Medulla oblongata (tissue), 1 donor: ENCODE measurements at regions not wholly inside any gene's neighbourhood (a gene's known extent, or its start where the extent isn't known, plus 50 kb on each side); places are given as distances from the start of the nearest gene placed in this dataset.
"Not testable (repeated sequence)": the region's sequence is repeated elsewhere in the genome, so short reads cannot be mapped to it uniquely, and the experiment has no call there.

ENCODE experiments used
- DNase-seq: peaks from one replicate; pipeline ENCODE4 v3.0.0-alpha.2; 2015; ENCODE audit errors: extremely low spot score

GRCh38 chr2:186991766-186992417 lies 142.9 kb upstream of the ZSWIM2 start:
- DNase-seq = peak; percentile 9

GRCh38 chr2:186984966-186985365 lies 136.0 kb upstream of the ZSWIM2 start:
- DNase-seq = no peak

- DNase-seq = no peak
Observed at GRCh38 chr2:186984481-186984880, 135.5 kb upstream of the ZSWIM2 start.

GRCh38 chr2:186980787-186981550 lies 132.0 kb upstream of the ZSWIM2 start:
- DNase-seq = no peak

GRCh38 chr2:186980117-186980442 lies 131.1 kb upstream of the ZSWIM2 start:
- no peak for DNase-seq

GRCh38 chr2:186979439-186980116 lies 130.6 kb upstream of the ZSWIM2 start:
- no peak for DNase-seq

- DNase-seq = no peak
Observed at GRCh38 chr2:186977433-186978045, 128.6 kb upstream of the ZSWIM2 start.

- DNase-seq = no peak
Observed at GRCh38 chr2:186976329-186976728, 127.4 kb upstream of the ZSWIM2 start.

GRCh38 chr2:186972281-186972970 lies 123.5 kb upstream of the ZSWIM2 start:
- DNase-seq = no peak

GRCh38 chr2:186968277-186968676 lies 119.3 kb upstream of the ZSWIM2 start:
- no peak for DNase-seq

- DNase-seq = no peak
Observed at GRCh38 chr2:186966015-186966414, 117.0 kb upstream of the ZSWIM2 start.

- DNase-seq = no peak
Observed at GRCh38 chr2:186962085-186962747, 113.2 kb upstream of the ZSWIM2 start.

- not testable (repeated sequence) for DNase-seq
Observed at GRCh38 chr2:186960241-186960640, 111.3 kb upstream of the ZSWIM2 start.

GRCh38 chr2:186959486-186959885 lies 110.5 kb upstream of the ZSWIM2 start:
- no peak for DNase-seq

GRCh38 chr2:186950694-186951093 lies 101.7 kb upstream of the ZSWIM2 start:
- no peak for DNase-seq

GRCh38 chr2:186949726-186950256 lies 100.8 kb upstream of the ZSWIM2 start:
- peak; percentile 63 for DNase-seq

- DNase-seq = no peak
Observed at GRCh38 chr2:186947516-186947915, 98.5 kb upstream of the ZSWIM2 start.

GRCh38 chr2:186946896-186947467 lies 98.0 kb upstream of the ZSWIM2 start:
- DNase-seq = no peak

- DNase-seq = no peak
Observed at GRCh38 chr2:186941853-186942252, 92.9 kb upstream of the ZSWIM2 start.

- DNase-seq = no peak
Observed at GRCh38 chr2:186940463-186940862, 91.5 kb upstream of the ZSWIM2 start.

- no peak for DNase-seq
Observed at GRCh38 chr2:186934420-186934819, 85.5 kb upstream of the ZSWIM2 start.
